Tongue (tissue), 1 donor: ENCODE measurements at regions not wholly inside any gene's neighbourhood (a gene's known extent, or its start where the extent isn't known, plus 50 kb on each side); places are given as distances from the start of the nearest gene placed in this dataset.

Experiments
- DNase-seq: peaks from one replicate; pipeline ENCODE4 v3.0.0-alpha.2; 2015

DNA sequence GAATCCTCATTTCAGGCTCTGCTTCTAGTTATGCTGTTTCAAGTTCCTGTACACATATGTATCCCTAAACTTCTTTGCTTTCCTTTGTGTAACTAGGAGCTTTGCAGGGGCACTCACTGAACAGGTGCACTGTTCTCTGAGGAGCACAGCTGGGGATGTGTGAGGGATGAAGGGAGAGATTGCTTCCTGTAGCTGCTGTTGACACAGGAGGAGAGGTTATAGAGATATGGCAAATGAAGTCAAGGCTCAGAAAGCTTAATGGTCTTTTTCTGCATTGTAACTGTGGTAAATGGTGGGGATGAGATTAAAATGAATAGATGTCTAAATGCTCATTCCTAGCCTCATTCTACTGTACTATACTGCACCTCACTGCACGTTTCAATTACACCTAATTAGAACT lies 454.3 kb downstream of the BTBD3 start:
- DNase-seq, result no peak

DNA sequence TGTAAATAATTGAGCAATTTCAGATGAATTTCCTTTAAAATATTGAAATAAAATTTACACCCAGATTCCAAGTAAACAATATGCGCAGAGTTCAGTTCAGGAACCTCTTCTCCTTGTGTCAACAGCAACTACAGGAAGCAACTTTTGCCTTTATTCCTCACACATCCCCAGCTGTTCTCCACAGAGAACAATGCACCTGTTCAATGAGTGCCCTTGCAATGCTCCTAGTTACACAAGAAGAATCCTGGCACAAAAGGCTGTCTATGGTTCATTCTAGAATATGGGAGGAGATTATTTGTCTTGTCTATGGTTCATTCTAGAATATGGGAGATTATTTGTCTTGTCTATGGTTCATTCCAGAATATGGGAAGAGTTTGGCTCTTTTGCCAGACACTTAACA lies 454.9 kb downstream of the BTBD3 start:
- peak; percentile 10 for DNase-seq

DNA sequence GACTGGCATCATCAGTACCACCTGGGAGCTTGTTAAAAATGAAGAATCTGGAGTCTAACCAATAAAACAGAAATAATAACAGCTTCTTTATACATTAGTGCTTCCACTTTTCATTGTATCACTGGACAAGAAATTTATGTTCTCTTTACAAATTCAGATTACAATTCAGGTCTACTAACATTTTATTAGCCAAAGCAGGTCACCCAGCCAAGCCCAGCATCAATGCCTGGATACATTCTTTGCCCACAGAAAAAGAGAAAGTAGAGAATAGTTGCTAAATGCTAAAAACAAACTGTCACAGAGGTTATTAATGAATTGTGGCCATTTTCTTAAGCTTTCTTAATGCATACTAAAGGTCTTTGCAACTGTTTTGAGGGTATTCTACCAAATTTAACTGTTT lies 458.3 kb downstream of the BTBD3 start:
- no peak for DNase-seq

DNA sequence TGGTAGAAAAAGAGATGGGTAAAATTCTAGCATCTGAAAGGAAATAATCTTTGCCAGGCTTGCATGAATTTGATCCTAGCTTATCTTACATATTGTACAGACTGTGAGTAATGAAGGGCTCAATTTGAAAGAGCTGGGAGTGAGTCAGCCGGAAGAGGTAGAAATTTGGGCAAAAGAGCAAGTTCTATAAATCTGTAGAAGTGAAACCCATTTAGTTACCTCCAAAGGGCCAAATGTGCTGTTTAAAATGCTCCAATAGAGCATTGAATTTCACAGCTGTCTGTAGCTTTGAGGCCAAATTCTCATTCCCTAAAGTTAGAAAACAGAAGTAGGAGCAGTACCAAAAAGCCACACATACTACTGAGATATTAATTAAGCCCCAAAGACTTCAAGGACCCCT lies 466.1 kb downstream of the BTBD3 start:
- DNase-seq, result peak; percentile 21

DNA sequence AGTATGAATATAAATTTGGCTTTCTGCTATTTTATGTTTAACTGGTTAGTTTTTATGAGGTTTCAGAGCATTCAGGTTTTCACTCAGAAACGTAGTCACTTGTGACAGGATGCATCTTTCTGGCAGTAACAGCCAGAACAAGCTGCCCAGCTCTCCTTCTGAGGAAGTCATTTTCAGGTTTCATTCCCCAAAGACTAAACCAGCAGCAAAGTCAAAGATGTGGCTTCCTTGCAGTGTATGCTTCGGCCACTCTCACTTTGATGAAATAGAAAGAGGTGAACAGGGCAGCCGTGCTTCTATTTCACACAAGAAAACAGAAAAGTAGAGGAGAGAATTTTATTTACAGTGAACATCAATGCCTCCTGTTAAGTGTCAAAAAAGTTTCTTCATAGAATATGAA lies 469.1 kb downstream of the BTBD3 start:
- no peak for DNase-seq

DNA sequence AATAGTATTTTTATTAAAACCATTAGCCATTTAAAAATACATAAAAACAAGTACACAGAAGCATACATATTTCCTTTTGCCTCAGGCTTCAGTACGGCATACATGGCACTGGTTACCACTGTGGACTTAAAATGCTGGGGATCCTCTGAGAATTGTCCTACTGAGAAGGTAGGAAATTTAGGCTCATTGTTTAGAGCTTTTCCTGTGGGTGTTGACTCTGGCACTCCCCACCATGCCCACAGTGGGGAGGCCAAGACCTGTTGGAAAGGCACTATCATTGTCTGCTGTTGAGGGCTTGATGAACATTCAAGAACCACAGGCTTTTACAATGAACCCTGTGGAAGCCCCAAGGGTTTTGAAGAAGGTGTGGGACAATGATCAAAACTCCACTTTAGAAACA lies 473.4 kb downstream of the BTBD3 start:
- no peak for DNase-seq

DNA sequence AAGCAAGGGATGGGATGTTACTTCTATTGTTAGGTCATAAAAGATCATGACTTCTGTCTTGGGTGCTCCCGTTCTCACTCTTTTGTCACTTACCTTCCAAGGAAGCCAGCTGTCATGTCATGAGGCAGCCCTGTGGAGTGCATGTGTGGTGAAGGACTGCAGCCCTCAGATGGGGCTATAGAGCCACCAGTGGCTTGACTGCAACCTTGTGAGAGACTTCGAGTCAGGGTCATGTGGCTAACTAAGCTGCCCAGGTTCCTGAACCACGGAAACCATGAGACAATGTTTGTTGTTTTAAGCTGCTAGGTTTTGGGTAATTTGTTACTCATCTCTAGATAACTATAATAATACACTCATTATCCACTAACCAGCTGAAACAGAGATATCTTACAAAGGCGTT lies 477.1 kb downstream of the BTBD3 start:
- no peak for DNase-seq

DNA sequence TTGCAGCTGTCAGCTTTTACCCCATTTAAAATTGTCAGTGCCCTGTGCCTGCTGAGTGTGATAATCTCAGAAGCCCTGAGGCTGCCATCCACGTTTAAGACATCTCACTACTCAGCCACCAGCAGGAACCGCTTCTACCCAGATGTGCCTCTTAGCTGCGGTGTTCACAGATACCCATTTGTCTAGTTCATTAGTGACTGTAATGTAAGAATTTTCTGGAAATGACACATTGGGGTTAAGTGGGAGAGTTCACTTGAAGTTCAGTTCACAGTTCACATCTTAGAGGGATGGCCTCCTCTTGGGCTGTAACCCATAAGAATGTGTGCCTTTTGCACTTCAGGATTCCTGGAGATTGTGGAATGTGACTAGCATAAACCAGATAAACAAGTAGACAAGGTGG lies 477.7 kb downstream of the BTBD3 start:
- no peak for DNase-seq

DNA sequence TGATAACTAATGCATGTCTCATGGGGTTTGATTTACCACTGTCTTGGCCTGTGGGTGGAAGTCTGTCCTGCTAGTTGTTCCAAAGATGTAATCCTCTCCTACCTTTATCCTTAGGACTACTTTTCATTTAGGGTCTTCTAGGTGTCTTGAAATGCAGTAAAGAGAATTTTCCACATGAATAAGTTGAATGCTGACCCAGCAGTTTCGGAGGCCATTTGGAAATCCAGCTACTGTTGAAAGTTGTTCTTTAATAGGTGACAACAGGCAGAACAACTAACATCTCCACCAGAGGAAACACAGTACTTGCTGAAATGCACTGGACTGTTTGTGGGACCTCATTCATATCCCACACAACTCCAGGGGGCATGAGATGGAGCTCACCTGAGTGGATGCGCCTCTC lies 478.1 kb downstream of the BTBD3 start:
- no peak for DNase-seq

DNA sequence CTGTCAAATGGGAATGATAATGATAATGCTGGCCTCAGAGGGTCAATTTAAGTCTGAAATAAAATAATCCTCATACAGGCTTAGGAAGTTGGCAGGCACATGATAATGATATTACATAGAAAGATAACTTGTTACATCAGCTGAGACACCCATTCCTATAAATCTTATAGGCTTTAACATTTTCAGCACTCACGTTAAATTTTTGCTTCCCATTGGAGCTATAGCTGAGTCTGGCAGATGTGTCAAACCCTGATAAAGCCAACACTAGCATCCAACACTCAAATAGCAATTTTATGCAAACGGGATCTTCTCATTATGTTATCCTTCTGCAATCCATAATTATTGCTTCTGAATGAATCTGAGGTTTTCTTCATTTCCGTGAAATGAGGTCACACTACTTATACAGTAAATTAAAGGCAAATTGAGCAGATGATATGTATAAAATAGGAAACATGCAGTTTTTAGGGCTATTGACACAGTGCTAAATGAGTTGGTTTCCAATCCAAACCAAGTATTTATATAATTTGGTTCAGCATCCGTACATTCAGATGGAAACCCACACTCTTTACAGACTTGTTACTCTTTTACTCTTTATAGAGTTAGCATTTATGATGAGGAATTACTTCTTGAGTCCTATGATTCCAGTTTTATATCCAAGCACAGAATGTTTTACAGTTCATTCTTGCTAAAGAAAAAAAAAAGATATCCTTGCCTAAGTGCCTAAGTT lies 481.6 kb downstream of the BTBD3 start:
- no peak for DNase-seq

DNA sequence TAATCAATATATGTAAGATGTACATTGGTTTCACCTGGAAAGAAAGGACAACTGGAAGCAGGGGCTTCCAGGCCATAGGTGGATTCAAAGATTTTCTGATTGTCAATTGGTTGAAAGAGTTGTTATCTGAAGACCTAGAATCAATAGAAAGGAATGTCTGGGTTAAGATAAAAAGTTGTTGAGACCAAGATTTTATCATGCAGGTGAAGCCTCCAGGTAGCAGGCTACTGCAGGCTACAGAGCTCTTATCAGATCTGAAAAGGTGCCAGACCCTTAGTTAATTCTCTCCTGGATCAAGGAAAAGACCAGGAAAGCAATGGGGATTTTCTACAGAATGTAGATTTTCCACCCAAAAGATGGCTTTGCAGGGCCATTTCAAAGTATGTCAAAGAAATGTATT lies 487.2 kb downstream of the BTBD3 start:
- no peak for DNase-seq

DNA sequence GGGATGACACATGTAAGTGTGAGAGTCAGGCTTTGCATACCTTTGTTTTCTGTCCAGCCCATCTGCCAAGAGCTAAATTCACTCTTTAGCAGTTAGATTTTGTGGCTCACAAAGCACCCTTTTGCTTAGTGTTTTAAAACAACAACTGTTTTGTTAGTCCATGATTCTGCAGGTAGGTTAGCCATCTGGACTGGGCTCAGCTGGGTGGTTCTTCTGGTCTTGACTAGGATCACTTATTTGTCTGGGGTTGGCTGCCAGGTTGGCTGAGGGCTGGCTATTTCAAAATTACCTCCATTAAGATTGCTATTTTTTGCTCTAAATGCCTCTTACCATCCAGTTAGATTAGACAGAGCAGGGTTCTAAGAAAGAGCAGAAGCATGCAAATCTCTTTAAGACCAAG lies 489.3 kb downstream of the BTBD3 start:
- DNase-seq, result no peak

DNA sequence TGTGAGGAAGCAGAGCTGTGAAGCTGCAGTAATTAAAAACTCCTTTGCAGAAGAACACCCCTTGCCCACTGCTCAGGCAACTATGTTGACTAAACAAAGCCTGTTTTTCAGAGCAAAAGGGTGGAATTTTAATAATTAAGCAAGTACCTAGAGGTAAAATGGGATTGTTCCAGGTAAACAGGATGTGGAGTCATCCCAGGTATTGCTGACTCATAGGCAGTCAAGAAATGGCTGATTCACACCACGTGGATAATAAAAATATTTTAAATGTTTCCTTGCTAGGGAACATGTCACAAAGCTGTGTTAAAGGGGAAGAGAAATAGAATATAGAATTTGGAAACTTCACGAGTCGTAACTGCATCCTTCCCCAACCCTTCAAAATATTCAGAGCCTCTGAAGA lies 491.8 kb downstream of the BTBD3 start:
- DNase-seq, result no peak

DNA sequence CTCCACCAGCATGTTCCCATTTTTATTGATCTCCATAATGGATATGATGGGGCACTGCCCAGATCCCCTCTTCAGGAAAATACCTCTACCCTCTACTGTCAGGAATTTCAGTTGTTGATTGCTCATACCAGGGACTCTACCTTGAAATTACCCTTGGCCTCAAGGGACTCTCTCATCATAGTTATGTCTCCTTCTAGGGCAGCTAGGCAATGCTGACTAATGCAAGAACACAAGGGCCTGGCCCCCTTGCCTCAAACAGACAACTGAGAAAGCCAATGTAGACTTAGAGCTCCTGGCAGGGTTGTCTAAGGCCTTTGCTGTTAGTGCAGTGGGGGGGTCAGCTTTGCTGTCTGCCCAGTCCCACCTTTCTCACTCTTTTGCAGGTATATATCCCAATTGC lies 493.1 kb downstream of the BTBD3 start:
- no peak for DNase-seq

DNA sequence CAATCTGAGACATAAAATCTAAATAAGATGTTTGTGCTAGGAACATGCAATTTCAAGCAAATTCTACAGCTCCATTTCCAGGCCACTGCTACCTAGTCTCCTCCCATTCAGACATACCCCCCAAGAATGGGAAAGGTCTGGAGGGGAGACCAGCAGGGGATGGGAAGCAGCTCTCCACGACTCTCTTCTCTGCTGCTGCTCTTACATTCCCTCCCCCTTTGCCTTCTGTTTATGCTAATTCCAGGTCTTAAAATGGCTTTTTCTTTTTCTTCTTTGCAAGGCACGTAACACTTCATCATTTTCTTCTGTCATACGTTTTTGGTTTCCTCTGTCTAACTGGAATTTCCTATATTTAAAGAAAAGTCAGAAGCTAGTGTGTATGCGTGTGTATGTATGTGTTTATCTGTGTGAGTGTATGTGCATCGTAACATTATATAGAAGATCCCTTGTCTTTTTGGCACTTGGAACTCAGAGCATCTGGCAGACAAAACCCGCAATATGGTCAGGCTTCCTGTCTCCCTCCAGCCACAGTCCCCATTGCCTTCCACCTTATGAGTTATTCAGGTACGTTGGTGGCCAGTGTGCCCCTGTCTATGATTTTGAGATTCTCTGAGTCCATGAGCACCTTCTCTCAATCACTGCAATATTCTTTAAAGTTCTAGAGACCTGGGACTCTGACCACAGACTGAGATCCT lies 493.7 kb downstream of the BTBD3 start:
- DNase-seq, result no peak

DNA sequence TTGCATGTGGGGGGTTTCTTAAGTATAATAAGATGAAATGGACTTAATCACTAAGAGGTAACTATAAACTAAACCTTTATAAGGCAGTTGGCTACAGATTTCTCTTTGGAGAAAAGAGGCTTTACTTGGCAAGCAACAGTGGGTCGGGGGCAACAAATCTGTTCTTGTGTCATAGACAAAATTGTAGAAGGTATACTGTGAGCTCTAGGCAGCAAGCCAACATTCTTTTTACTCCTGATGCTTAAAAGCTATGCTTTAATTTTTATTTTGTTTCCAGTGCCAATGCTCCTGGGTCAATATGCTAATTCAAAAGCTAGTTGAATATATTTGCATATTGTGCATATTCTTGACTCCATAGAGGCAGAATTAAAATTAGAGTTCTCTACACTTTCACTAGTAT lies 495.4 kb downstream of the BTBD3 start:
- no peak for DNase-seq

DNA sequence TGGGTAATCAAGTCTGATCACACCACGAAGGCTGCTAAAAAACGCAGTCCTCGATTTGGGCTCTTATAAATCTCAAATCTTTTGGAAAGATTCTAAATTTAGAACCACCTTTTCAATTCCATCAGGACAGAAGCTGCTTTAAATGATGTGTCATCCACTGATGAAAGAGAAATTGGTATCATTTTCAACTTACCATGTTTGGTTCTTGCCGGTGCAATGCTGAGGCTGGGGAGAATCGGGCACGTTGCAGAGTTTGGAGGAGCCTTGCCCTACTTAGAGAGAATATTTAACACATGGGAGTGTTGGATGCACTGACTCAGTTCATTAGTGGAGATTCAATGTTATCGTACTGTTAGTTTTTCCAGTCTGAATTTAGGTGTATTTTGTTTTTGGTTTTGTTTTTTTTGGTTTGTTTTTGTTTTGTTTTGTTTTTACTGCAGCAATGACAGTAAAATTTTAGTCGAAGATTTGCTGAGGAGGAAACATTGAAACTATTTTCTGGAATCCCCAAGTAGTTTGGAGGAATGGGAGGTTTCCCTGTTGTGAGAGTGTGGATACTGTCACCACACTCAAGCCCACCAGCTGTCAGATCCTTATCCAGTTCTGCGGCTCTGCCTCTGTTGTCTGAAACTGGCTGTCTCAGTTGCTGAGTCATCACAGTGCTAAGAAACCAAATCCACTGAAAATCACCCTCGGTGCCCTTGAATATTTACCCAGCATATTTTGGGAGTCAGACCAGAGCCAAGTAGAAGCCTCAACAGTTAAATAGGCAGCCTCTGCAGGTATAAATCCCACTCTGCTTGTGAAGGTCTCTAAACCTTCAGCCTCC lies 497.0 kb downstream of the BTBD3 start:
- peak; percentile 55 for DNase-seq

DNA sequence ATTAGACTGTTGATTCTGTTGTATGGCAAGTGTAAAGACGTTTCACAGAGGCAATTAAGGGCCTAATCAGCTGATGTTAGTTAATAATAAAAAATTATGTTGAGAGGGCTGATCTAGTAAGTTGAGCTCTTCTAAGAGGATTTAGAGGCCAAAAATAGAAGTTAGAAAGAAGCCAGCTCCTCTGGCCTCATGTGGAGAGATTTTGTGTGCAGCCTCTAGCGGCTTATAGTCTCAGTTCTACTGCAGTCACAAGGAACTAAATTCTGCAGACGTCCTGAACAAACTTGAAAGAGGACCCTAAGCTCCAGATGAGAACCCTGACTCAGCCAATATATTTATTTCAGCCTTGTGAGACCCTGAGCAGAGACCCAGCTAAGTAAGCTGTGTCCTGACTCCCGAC lies 498.6 kb downstream of the BTBD3 start:
- no peak for DNase-seq

DNA sequence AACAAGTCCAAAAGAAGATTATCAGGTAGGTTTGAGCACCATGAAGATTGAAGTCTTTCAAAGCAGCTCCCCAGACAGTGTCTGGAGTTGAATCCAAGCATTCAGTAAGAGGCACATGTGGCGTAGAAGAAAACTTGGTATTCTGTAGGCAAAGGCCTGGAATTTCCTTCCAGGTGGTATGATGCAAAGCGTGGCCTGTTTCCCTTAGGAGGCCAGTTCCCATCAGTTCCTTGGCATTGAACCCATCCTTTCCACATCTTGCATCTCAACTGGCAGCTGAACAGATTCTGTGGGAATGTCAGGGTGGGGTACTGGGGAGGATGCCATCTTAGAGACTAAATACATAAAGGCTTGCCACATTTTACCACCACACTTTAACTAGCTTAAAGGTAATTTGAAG lies 516.0 kb downstream of the BTBD3 start:
- no peak for DNase-seq

DNA sequence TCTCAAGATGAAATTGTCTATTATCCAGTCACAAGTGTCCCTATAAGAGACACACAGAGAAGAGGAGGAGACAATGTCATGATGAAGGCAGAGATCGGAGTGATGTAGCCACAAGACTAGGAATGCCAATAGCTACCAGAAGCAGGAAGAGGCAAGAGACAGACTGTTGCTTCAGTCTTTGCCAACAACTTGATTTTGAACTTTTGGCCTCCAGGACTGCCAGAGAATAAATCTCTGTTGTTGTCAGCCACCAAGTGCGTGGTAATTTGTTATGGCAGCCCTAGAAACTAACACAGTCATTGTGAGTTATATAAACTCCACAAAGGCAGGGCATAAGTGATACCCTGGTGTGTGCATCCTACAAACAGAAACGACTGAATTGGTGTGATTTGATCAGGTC lies 517.0 kb downstream of the BTBD3 start:
- DNase-seq, result peak; percentile 29

DNA sequence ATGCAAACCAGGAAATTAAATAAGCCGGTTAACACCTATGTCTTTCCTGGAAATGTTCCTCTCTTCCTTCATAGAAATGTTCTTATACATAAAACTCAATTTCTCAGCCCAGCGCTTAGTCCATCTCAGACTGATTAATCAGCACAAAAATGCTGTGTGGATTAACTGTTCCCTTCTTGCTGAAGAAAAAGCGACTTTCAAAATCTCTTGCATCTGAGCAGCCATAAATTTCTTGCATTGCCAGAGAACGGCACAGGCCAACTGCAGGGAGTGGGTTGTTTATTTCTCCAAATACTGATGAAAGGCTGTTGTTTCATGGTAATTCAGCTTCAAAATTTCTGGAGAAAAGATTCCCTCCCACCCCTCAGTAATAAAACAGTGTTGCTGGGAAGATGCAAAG lies 517.6 kb downstream of the BTBD3 start:
- DNase-seq, result peak; percentile 33

DNA sequence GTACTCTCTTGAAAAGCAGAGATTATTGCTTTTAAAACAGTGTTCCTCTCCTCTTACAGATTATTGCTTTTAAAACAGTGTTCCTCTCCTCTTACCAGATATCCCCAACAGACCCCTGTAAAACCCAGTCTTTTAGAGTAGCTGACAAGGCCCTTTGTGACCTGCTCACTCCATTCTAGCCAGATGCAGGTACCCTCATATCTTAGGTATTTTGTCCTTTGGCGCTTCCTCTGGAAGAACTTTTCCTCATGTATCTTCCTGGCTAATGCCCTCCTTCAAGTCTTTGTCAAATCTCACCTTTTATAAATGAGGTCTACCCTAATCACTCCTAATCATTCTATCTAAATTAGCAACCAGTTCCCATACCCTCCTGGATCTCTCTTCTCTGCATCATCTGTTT lies 536.0 kb downstream of the BTBD3 start:
- DNase-seq, result no peak

DNA sequence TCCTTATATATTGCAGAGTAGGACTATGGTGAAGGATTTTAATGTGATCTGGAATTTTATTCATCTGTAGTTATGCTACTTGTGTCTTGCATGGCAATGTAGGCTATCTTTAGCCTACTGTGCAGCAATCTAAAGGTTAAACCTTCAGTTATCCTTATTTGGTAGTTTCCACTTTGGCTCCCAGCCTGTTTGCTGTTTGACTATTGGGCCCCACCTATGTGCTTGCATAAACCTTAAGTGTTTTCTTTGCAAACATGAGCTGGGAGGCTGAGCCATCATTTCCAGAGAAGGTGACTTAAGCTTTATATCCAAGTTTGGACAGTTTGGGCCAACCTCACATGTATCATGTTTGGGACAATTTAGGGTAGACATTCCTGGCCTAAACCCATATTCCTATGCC lies 537.5 kb downstream of the BTBD3 start:
- DNase-seq, result no peak

DNA sequence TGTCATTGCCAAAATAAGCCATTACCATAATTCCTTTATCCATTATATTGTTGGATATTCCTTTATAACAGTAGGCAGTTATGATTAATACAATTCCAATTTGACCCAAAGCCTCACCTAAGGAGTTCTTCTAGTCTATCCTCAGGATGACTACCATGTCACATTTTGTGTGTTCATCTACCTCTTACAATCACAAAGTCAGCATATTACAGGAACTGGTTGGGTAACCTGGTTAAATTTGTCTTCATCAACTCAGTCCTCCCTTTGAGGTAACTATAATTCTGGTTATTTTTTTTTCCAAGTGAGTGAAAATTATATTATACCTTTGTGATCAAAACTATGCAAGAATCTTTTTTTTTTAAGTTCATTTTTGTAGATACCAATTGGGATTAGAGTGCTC lies 540.5 kb downstream of the BTBD3 start:
- no peak for DNase-seq
